HG02970 (cell line): ENCODE measurements at regions not wholly inside any gene's neighbourhood (a gene's known extent, or its start where the extent isn't known, plus 50 kb on each side); places are given as distances from the start of the nearest gene placed in this dataset.

Source experiments
- ATAC-seq: cut with Tn5 transposase; IDR thresholded peaks from one replicate; pipeline ENCODE4 v1.9.1; 2021; ENCODE audit warnings: mild to moderate bottlenecking, moderate library complexity, moderate number of reproducible peaks; ENCODE audit not compliant: unreplicated experiment, low FRiP score

DNA sequence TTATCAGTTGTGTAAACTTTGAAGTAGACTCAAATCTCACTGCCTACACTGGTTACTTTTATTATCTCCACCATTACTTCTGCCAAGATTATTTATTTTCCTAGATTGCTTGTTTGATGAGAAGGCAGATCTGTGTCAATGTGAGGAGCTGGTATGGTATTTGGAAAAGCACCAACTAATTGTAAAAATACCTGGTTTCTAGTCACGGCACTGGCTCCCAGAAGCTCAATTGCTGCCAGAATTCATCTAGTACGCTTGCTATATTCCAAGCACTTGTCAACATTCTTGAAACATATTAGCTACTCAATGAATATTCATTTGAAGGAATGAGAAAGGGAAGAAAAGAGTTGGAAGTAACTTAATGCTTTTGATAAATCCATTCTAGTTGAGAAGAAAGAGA lies 1376.8 kb upstream of the ADGRL3 start:
- ATAC-seq, result no peak

DNA sequence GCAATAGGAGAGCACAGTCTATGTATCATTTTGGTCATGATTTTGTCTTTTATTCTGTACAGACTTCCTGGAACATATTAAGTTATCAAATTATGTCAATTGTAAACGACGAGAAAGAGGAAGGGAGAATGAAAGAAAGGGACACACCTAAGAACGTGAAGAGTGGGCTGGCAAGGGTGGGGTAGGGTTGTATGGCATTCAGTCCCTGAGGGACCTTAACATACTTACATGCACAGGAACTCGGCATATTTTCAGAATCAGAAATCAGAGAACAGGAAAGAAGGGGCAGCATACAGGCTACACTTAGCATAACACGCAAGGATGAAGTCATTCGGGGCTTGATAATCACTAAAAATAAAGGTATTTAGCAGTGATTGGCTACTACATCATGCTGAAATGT lies 1375.0 kb upstream of the ADGRL3 start:
- ATAC-seq, result no peak

DNA sequence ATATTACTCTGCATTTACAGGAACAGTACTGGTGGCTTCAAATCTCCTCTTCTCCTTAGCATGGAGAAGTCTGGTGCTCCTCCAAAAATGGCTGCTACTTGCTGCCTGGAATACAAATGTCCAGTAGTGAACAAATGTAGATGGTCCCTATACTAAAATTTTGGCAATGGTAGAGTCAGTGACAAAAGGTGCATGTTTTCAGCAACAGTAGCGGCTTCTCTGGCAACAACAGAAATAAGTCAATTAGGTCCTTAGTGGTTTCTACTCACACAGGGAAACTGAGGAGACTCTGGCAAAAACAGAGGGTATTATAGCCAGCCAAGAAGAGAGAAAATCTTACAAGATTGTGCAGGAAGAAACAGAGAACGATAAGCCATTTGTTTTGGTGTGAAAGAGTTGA lies 1368.4 kb upstream of the ADGRL3 start:
- ATAC-seq, result no peak

DNA sequence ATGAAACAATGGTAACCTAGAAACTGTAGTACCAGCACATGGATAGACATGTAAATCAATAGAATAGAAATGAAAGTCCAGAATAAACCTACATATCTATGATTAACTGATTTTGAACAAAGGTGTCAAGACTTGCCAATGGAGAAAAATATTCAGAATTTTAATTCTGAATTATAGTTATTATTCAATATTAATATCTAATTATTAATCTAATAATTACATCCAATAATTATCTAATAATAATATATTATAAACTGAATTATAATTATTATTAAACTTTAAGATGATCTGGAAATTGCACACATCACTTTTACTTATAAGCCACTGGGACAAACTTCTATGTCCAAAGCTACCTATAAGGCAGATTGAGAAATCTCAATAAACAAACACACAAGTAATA lies 1365.2 kb upstream of the ADGRL3 start:
- no peak for ATAC-seq

DNA sequence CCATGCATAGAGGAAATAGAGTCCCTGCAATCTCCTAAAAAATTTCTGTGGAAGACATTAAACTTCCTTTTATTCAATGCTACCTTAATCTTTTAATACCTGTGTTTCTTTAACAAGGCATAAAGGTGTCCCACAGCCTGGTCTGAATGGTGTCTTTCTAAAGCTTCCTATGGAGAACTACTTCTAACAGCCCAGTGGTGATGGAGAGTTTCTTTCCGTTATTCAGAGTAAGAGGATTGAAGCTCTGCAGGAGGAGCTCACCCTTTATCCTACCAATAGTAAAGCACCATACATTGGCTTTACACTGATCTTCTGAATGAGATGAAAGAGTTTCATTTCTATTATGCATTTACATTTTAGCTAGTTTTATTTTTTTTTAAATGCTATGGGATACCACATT lies 1362.4 kb upstream of the ADGRL3 start:
- ATAC-seq, result no peak

DNA sequence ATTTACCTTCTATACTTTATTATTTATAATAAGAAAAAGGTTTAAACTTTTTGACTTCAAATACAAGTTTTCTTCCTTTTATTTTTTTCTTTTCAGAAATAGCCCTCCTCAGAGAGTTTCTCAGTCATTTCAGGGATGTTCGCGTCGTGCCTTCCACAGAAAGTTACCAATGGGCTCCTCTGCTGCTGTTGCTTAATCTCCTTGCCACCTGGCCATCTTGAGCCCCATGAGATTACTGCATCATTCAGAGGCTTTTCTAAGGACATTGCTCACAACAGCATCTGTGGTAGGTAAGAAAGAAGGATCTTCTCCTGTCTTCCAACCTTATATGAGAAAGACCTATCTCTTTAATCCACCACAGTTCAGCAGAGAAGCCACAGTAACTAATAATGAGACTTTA lies 1361.9 kb upstream of the ADGRL3 start:
- no peak for ATAC-seq

DNA sequence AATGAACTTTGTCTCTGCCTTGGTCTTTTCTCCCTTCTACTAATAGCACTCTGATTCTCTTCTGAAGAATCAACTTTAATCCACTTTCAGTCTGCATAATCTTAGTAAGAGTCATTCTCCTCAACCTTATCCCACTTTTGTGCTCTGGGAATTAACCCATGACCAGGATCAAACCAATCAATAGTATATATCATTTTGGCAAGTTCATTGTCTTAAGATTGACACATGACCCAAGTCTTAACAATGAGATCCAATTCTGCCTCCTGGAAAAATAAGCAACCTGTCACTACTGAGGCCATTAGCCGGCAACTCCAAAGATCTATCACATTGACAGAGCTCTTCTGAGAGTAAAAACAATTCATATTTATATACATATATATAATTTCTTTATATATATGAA lies 1358.4 kb upstream of the ADGRL3 start:
- no peak for ATAC-seq

DNA sequence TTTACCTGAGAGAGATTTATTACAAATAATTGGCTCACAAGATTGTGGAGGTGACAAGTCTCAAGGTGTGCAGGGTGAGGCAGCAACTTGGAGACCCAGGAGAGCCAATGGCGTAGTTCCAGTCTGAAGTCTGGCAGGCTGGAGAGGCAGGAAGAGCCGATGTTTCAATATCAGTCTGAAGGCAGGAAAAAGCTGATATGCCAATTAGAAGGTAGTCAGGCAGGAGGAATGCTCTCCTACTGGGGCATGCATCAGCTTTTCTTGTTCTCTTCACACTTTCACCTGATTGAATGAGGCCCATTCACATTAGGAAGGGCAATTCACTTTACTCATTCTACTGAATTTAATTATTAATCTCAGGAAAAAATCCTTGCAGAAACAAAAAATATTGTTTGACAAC lies 1351.7 kb upstream of the ADGRL3 start:
- no peak for ATAC-seq

DNA sequence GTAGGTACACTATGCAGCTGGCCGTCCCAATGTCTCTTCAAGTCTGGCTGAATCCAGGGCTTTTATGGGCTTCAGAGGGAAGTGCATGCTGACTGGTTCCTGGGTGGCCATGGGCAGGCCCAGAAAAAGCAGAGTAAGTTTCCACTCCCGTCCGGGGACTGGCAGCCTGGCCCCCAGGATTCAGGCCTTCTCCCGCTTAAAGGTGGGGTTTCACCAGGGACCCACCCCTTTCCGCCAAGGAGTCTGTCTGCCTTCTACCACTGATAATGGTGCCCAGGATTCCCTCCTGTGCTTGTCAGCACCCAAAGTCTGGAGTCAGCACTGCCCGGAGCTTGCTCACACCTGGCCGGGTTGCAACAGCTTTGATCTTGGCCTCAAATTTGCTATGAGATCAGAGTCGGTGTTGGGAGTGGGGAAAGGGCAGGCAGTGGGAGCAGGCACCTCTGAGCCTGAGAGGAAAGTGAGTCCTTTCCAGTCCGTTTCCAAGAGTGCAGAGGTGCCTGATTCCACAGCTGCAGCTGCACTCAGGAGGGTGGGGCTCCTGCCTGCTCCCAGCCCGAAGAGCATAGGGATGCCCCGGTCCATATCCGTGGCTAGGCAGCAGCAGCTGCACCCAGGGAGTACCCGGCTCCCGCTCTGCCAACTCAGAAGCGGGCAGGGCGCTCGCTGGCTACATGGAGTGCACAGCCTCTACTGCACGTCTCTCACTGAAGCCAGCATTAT lies 1344.3 kb upstream of the ADGRL3 start:
- no peak for ATAC-seq

DNA sequence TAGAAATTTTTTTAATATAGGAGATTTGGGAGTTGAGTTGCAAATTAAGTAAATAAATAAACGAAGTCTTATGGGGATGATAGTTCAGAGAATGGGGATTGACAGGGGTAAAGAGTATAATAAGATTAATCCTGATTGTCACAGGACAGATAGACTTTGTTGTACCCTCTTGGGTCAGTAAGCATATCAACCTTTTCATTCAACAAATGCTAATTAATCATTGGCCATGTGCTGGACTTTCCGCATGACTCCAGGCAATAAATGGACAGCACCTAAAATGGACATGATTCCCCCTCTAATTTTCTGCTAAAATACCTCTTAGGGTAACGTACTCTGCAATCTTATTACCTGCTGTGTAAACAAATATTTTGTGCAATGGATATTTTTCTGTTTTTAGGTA lies 1331.1 kb upstream of the ADGRL3 start:
- ATAC-seq, result no peak

DNA sequence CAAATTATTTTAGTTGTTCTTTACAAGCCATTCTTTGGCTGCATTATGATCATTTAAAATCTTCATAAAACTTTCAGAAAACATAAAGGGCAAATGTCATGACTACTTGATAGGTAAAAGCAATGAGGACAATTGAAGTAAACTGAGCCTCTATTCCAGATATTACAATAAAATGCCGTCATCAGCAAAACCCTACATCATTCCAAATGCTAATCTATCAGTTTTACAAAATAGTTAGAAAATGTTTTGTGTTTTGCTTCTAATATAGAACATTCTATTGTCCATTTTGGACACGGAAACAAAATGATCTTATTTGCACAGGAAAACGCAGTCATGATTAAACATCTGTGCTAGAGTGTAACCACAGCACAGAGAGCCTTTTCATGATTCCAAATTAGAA lies 1330.6 kb upstream of the ADGRL3 start:
- ATAC-seq, result no peak

DNA sequence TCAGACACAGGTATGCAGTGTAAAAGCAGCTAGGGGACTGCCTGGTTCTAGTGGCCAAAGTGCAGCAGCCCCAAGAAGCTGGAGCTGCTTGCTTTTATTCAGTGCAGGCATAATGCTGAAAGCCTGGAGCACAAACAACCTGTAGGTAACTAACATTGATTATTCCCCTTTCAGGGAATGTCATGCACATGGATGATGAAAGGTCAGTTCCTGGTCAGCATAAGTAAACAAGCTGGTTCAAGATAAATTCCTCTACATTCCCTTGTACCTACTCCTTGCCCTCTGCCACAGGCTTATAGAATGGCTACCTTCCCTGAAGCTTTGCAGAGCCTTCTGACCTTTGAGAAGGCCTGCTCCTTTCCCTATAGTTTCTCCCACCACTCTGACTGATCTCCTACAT lies 1318.5 kb upstream of the ADGRL3 start:
- no peak for ATAC-seq

DNA sequence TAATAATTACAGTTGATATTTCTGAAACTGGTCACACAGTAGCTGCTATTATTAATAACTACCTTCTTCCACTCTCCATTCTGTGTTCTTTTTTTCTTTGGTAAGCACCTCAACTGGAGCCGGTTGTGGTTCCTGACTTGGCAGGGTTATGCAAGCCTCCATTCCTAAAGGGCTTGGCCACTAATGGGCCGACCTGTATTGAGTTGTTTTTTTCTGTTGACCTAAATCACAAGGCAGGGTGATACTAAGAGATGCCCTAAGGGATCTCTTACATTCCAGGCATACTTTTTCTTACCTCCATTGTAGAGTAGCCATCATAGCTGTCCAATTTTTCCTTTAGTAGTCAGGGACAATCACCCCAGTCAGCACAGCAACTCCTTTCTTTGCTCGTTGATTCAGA lies 1295.8 kb upstream of the ADGRL3 start:
- no peak for ATAC-seq

DNA sequence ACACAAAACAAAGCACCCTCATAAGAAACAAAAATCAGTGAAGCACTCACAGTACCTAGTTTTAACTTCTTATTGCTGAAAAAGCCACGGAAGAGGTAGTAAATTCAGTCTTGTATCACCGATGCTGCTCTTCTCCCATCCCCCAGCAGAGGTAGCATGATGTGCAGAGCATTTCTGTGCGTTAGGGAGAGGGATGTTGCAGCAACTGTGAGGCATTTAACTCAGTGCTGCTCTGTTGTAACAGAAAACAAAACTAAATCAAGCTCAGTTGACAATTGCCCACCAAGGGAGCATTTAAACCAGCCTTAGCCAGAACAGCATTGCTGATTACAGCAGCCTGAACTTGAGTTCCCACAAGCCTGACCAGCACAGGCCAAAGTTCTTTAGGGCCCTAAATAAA lies 1279.7 kb upstream of the ADGRL3 start:
- ATAC-seq, result no peak

DNA sequence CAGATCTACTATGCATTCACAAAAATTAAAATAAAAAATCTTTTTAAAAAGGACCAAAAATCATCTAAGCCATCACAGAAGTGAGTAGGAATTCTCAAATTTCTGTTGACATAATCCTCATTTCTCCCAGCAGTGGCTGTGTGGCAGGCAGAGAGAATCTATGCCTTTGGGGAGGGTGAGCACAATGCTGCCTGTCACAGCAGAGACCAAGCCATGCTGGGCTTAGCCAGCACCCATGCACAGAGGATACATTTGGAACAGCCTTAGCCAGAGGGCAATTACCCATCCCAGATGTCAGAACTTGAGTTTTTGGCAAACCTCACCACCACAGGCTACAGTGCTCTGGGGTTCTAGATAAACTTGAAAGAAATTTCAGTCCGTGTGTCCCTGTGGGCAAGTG lies 1274.8 kb upstream of the ADGRL3 start:
- no peak for ATAC-seq

DNA sequence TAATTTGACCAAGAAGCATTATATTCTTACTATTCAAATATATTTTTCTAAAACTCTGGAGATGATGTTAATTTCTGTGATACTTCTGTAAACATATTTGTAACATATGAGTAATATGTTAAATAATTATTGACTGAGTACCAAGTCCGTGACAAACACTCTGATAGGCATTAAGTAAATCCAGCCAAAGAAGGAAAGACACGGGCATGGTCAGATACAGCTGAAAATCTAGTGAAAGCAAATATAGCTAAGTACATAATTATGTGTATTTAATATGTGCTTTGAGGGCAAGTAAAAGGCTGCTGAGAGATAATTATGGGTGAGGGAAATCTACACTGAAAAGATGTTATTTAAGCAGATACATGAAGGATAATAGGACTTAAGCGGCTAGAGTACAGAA lies 1263.6 kb upstream of the ADGRL3 start:
- ATAC-seq, result no peak

DNA sequence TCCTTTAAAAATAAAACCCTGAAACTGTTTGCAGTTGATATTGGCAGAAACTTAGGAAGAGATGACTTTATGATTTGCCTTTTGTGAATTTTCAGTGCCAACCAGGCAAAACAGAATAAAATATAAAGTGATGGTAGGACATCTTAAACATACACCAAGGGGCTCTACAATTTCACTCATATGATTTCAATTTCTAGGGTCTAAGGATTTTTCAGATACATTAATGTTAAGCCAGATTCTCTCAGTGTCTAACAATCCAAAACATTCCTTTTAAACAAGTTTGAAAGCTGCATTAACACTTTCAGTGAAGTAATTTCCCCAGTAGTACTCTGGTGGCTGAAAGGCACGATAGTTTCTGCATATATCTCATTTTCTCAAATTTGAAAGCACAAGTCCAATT lies 1262.0 kb upstream of the ADGRL3 start:
- ATAC-seq, result no peak

DNA sequence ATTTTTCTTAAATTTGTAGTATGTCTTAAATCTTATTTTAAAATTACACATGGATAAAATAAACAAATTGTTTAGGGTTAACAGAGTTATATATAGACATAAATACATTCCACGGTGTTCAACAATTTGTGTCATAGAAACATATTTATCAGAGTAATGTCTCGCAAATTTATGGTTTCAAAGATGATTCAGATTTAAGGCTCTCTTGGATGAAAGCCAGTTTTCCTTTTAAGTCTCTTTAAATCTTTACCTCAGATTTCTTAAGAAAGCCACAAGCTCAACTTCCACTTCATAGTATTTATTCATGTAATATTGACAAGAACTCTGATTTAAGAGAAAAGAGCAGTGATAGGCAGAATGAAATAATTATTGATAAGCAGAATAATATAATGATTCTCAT lies 1254.8 kb upstream of the ADGRL3 start:
- no peak for ATAC-seq

DNA sequence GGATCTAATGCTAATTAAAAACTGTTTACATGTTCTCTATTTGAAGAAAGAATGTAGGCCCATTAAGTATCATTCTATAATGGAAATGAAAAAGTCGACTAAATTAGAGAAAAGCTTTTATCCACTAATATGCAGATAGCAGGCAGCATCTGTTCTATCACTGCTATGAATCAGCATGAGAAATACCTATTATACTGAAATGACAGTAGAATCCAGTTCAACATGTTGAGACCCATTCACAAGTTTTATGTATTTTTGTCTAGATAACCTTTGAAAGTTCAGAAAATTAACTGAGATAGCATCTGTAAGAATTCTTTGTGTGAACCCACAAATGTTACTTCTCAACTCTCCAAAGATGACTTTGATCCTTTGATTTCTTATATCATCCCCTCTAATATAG lies 1254.4 kb upstream of the ADGRL3 start:
- ATAC-seq, result no peak

DNA sequence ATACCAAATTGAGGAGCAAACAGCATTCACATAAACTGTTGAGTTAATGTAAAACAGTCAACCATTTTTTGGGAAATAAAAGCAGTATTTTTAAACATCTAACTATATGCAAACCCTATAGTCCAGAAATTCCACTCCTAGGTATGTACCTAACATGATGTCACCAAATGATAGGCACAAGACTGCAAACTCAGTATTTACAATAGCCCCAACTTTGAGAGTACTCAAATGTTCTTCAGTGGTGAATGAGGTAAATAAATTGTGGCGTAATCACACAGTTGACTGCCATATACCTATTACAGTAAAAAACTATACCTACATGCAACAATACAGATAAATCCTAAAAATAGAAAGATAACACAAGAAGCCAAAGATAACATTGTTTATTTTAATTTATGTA lies 1243.8 kb upstream of the ADGRL3 start:
- ATAC-seq, result no peak

DNA sequence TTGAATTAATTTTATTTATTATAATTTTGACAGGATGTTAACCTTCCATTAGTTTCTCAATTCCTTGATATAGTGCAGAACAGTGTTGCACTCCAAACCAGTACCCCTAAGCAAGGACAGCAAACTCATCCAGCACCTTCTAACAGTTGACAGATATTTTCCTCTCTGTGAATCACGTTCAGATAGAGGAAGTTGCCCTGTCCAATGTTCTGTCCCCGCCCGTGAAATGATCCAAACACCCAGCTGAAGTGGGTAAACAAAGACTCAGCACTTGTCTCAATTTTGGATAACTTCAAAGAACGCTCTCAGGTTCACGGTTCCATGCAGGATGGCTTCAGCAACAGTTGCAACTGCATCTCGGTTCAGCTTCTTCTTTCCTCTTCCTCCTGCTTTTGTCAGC lies 1240.0 kb upstream of the ADGRL3 start:
- ATAC-seq, result no peak

DNA sequence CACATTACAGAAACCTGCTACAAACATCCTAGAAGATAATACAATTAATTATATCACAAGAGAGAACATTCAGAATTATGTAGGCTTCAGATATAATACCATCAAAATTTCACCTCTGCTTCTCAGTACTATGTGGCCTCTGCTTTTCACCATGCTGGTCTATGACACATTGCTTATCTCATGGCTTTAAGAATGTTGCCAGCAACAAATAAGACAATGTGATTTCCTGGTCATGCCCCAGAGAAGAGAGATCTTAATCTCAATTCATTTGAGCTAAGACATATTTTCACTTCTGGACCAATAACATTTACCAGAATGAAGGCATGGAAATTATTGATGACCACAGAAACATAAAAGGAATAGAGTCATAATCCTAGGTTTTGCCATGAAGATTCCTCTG lies 1233.4 kb upstream of the ADGRL3 start:
- no peak for ATAC-seq

DNA sequence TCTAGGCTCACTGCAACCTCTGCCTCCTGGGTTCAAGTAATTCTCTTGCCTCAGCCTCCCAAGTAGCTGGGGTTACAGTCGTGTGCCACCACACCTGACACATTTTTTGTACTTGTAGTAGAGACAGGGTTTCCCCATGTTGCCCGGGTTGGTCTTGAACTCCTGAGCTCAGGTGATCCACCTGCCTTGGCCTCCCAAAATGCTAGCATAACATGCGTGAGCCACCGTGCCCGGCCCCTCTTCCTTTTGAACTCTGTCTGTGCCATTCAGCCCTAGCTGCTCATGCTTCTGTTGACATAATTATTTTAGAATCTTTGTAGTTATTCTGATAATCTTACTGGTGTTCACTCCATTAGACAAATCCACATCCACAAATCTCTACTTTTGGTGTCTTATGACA lies 1231.3 kb upstream of the ADGRL3 start:
- no peak for ATAC-seq
